ENCODE measurements at regions not wholly inside any gene's neighbourhood (a gene's known extent, or its start where the extent isn't known, plus 50 kb on each side); places are given as distances from the start of the nearest gene placed in this dataset.

DNA sequence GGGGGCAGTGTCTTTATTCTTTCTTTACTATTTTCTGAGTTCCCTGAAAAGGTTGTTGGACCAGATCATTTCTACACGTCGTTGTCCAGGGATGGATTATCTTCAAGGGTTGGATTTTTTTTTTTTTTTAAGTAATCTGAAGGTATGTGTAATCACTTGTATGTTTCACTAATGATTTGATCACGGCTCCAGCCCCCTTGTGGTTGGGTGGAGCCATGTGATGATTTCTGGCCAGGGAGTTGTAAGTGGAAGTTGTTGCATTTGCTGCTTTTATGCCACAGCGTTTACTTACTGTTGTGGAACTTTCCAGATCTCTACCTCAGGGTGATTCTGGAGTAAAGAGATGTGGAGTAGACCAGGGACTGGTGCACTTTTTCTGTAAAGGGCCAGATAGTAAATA is 390.3 kb downstream of the AACS start:
- no peak overlapping the region for H3K4me2 ChIP-seq (ENCODE audit: insufficient read depth, insufficient read length, low read length)
- no peaks in the 10 kb centered on the region for H3K23me2 ChIP-seq (ENCODE audit: insufficient read length, low read depth, low read length, poor library complexity, severe bottlenecking)
- H2BK12ac ChIP-seq (ENCODE audit: insufficient read length, low read depth, low read length), result no peak overlapping the region
- no peak overlapping the region for H2BK5ac ChIP-seq (ENCODE audit: insufficient read length, low read length)
- no peaks in the 10 kb centered on the region for H3K9me3 ChIP-seq (ENCODE audit: control insufficient read depth, low read depth, low read length)
- peak; percentile 61 for TF ChIP-seq CTCF (conservative IDR thresholded peaks at IDR 0.05)
- H2AK5ac ChIP-seq (ENCODE audit: insufficient read length, low read length), result no peak overlapping the region
- no peak overlapping the region for H4K8ac ChIP-seq (replicated peaks; ENCODE audit: insufficient read length, low read depth, low read length)
- no peak overlapping the region for H3K4me3 Mint-ChIP-seq
- no peaks in the 10 kb centered on the region for H3K79me2 ChIP-seq (ENCODE audit: insufficient read depth, low read length)
- no peak for DNase-seq
- H3K9ac ChIP-seq (ENCODE audit: extremely low read depth, insufficient read length, low read length), result no peak overlapping the region
- no peak overlapping the region for H3K18ac ChIP-seq (ENCODE audit: insufficient read length, low read depth, low read length)
- no peaks in the 10 kb centered on the region; the same call in 1 of the 2 replicates for H3K4me1 ChIP-seq (ENCODE audit: insufficient read depth, low read length)
- no CpG with 5 or more reads among the region's 4 CpGs for WGBS (ENCODE audit: extremely low coverage, insufficient read length, low lambda C conversion rate)
- H4K91ac ChIP-seq (ENCODE audit: insufficient read length, low read depth, low read length), result no peak overlapping the region
- H3T11ph ChIP-seq (ENCODE audit: low read length), result no peak overlapping the region
- no peak overlapping the region for H2AFZ ChIP-seq (ENCODE audit: low read length)
- H3K56ac ChIP-seq (ENCODE audit: insufficient read length, low read depth, low read length), result no peak overlapping the region
- H2BK20ac ChIP-seq (ENCODE audit: low read depth, low read length, poor library complexity, severe bottlenecking), result no peak overlapping the region
- no peak overlapping the region for H2BK15ac ChIP-seq (ENCODE audit: low read depth, low read length)
- no peak overlapping the region for H4K5ac ChIP-seq (ENCODE audit: insufficient read length, low read depth, low read length)
- no peak overlapping the region for H3K23ac ChIP-seq (ENCODE audit: insufficient read length, low read depth, low read length)
- no peaks in the 10 kb centered on the region for H4K20me1 ChIP-seq (ENCODE audit: control insufficient read depth, insufficient read depth, insufficient read length)
- peaks cover 0 to 16% of the 10 kb centered on the region in 2 experiments; a peak in 2 of 4 replicates for H3K4me1 Mint-ChIP-seq
- no peaks in the 10 kb centered on the region for H3K79me1 ChIP-seq (ENCODE audit: insufficient read depth, low read depth, low read length, poor library complexity, severe bottlenecking)
- no peaks in the 10 kb centered on the region for H3K27me3 ChIP-seq (ENCODE audit: insufficient read depth, low read length)
- no peak overlapping the region for H3K27ac ChIP-seq (ENCODE audit: insufficient read length, low read depth, low read length)
- H3K4ac ChIP-seq (ENCODE audit: low read depth, low read length), result no peak overlapping the region
- 0 out of 7 replicates have a peak overlapping the region, but pooled peaks of 1 of the 3 experiments have one; percentile 26 for H3K27ac Mint-ChIP-seq
- H3K14ac ChIP-seq (ENCODE audit: insufficient read depth, low read length), result no peak overlapping the region
- no peaks in the 10 kb centered on the region; the same call in 1 of the 2 replicates for H3K27me3 Mint-ChIP-seq (ENCODE audit: low read depth)
- no peak overlapping the region for H2BK120ac ChIP-seq (ENCODE audit: low read depth, low read length, poor library complexity, severe bottlenecking)
- H3K9me3 Mint-ChIP-seq, result no peaks in the 10 kb centered on the region; a peak in 1 of 5 replicates
- H3K36me3 Mint-ChIP-seq (ENCODE audit: insufficient read depth in 1 of 3, low read depth in 3 of 3), result no peaks in the 10 kb centered on the region; a peak in 3 of 7 replicates

Data from H9 (cell line).